Ureter (tissue), 1 donor: ENCODE measurements at regions not wholly inside any gene's neighbourhood (a gene's known extent, or its start where the extent isn't known, plus 50 kb on each side); places are given as distances from the start of the nearest gene placed in this dataset.
"Not testable (repeated sequence)": the region's sequence is repeated elsewhere in the genome, so short reads cannot be mapped to it uniquely, and the experiment has no call there.

Experiments
- DNase-seq: peaks from one replicate; pipeline ENCODE4 v3.0.0-alpha.2; 2020; ENCODE audit warnings: low spot score
- donor health status: DM: yes; HTN: yes; CAD: no.

DNA sequence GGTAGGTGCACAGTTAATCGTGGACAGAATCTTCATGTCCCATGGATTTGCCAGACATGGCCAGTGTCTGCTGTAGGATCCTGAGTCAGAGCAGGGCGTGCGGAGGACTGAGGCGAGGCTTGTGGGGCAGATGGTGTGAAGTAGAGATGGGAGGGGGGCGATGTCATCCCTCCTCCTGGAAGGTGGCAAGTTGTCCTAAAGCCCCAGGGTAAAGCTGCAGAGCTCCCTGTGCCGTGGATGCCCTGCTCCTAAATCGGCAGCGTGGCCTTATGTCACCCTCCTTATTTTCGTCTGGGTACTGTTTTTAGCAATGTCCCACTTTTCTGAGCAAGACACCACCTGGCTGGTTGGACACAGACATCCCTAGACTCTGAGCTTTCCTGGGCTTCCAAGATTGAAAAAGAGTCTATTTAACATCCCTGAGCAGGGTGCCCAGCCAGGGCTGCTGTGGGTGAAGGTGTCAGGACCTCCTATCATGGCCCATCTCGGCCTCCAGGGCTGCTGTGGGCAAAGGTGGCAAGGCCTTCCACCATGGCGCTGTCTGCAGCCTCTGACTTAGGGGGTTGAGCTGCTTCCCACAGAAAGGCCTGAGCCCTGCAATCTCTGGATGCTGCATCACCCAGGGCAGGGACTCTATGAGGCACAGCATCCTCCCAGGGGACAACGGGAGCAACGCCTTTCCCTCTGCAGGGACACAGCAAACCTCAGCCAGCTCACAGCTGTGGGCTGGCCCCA is 145.4 kb downstream of the TTLL2 start:
- DNase-seq: no peak

DNA sequence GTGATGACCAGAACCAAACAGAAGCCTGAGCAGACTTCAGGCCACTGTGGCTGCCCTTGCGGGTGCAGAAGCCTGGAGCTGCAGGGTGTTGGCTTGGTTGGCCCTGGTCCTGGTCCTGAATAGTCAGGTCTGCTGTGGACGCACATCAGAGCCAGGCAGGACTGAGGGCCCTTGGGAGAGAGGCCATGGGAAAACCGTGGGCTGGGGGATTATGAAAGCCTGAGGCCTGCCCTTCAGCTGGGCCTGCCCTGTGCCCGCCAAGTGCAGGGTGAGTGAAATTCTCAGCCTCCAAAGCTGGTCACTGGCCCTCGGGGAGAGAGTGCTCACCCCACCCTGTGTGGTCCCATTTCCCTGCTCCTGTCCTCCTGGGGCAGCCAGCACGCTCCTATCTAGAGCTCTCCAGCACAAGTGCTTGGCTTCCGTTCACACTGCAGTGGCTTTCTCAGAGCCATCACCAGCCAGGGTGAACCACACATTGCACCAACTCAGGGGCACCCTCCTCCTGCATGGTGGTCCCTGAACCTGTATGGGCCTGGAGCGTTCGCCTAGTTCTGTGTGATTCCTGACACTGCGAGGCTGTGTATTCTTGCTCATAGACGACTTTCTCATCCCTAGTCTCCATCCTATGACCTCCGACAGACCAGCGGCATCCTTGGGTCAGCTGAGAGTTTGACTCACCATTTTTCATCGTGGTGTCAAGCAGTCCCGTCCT is 146.1 kb downstream of the TTLL2 start:
- no peak for DNase-seq

DNA sequence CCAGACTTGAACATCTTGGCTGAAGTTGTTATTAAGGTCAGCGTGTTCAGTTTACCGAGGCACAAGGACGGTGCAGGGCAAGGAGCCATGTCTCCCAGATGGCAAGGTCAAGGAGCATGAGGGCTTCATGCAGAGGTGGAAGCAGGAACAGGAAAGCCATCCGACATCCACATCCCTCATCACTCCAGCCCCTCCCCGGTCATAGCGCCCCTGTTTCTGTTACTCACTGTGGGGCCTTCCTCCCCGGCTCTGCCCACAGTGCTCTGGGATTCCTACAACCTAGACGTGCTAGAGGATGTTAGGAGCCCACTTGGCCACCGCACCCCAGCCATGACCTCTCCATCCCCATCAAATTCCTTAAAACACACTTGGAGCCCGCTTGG is 146.7 kb downstream of the TTLL2 start:
- DNase-seq: no peak

DNA sequence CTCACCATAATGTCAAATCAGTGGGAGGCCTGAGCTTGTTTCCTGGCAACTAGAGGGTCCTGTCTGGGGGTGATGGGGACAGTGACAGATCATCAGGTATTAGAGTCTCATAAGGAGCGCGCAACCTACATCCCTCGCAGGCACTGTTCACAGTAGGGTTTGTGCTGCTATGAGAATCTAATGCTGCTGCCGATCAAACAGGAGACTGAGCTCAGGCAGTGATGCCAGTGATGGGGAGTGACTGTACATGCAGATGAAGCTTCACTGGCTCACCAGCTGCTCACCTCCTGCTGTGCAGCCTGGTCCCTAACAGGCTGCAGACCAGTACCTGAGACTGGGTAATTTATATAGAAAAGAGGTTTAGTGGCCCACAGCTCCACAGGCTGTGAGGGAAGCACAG is 147.3 kb downstream of the TTLL2 start:
- DNase-seq: no peak

DNA sequence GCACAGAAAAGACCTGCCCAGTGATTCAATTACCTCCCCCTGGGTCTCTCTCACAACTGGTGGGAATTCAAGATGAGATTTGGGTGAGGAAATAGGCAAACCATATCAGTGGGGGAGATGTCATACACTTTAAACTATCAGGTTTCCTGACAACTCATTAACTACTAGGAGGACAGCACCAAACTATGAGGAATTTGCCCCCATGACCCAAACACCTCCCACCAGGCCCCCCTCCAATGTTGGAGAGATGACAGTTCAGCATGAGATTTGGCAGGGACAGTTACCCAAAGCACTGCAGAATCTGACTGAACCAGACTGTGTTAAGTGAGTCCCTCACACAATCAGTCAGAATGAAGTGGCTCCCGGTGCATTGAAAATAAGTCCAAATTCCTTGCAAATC is 148.0 kb downstream of the TTLL2 start:
- no peak for DNase-seq

DNA sequence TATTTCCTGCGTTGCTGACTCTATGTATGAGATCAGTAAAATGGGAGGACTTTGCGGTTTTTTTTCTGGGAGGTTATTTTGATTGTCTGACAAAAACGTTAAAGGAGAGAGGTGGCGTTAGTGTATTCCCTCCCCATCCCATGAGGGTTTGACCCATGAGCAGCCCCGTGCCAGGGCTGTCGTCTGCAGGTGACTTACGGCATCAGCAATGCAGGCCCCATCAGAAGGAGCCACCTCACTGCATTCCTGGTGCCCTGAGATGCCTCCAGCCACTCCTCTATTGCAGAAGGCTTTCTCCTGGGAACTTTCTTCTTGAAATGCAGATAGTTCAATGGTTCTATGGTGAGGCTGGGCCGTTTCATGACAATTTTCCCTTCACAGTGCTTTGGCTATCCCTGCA is 149.3 kb downstream of the TTLL2 start:
- DNase-seq: no peak

DNA sequence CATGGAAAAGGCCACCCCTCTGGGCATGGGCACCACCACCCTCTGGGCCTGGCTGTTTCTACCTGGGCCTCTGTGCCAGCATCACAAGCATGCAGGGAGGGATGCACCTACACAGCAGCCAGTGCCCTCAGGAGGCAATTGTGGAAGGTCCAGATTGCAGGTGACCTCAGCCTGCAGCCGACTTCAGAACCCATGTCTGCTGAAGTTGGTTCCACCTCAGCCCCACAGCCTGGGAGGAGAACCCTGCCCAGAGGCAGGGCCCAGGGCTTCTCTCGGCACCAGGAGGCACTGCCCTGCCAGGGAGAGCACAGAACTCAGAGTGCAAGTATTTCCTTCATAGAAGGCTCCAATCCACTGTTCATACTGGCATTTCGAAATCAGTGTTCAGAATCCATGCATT is 149.8 kb downstream of the TTLL2 start:
- DNase-seq: no peak

DNA sequence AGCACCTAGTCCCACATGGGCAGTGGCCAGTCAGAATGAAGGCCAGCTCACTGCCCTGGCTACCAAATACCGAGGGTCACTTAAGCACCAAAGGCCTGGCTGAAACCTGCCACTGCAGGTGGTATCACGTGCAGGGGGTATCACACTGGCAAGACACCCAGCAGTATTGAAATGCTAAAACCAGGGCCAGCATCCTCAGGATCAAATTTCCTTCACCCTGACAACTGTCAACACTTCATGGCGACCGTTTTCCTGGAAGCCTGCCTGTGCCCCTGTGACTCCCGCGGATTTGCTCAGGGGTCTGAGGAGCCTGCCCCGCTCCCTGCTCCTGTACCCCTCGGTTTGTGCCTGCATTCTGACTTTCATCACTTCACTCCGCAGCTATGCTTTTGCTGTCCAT is 151.1 kb downstream of the TTLL2 start:
- no peak for DNase-seq

DNA sequence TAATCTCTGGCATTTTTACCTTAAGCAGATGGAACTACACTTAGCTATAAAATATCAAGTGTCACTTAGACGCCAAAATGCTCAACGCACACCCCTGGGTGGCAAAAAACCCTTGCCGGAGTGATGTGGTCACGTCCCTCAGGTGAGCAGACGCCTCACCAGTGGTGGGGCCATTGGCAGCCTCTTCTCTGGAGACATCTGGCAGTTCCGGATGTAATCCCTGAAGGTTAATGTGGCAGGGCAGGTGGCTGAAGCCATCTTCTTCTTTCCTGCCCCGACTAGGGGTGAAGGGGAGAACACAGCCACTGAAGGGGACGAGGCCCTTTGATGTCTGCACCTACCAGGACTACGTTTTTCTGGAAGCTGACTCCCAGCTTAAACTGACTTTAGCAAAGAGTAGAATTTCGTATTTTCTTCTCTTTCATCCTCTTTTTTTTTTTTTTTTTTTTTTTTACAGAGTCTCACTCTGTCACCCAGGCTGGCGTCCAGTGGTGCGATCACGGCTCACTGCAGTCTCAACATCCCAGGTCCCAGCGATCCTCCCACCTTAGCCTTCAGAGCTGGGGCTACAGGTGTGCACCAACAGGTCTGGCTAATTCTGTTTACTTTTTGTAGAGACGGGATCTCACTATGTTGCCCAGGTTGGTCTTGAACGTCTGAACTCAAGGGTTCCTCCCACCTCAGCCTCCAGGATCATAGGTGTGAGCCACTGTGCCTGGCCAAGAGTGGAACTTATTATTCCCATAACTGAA is 152.1 kb downstream of the TTLL2 start:
- no peak for DNase-seq

DNA sequence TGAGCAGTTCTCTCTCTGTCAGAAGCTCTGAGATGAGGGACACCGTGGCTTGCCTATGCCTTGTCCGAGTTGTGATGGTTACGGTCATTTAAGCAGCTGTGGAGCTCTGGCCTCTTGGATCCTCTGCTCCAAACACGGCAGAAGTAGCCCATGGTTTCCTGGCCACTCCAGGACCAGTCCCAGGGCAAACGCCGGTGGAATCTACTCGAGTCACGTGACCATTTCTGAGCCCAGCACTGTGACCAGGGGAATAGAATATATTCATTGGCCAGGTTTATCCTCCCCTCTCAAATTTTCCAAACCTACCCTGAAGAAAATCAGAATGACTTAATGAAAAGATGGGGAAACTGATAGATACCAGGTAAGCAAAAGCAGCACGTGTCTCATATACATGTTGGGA is 152.8 kb downstream of the TTLL2 start:
- no peak for DNase-seq

DNA sequence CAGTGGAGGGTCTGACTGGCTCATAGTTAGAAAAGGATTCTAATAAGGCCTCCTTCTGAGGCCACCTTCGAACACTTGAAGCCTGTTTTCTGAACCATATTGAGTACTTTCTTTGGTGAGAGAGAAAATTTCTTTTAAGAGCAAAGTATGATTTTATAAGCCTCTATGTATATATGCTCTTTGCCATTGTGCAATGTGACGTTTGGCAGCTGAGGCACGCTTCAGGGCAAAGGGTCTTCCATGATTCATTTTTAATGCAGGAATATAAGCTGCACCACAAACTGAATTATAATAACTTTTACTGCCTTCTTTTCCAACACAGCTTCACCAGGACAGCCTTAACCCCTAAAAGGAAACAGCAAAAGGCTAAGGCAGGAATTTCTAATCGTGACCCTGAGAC is 154.4 kb downstream of the TTLL2 start:
- no peak for DNase-seq

DNA sequence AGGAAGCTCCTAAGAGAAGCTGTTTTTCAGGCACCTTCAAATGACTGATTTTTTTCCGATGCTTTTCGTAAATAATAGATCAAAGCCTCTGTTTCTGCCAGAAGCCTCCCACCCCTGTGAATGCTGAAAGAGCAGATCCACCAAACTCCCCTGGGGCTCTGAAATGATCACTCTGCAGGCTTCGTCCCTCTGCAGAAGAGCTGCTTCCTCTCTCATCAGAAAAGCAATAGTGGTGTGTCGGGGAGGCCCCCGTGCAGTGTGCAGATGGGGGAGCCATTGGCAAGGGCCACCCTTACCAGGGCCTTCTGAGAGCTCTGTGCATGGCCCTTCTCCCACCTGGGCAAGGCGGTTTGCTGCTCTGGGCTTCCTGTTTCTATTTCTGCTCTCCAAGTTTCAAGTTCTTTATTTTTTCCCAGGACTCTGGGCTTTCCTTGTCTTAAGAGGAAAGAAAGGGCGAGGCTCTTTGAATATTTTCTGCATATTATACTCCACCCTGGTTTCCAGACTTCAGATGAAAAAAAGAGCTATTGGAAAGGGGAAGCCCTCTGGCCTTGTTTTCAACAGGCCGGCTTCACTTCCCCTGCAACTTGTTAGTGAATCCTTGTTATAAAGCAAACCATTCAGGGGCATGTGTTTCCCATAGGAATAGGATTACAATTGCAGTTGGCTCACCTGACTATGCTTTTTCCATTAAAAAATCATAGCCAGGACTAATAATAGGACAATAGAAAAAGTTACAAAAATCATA is 155.2 kb downstream of the TTLL2 start:
- DNase-seq: no peak

DNA sequence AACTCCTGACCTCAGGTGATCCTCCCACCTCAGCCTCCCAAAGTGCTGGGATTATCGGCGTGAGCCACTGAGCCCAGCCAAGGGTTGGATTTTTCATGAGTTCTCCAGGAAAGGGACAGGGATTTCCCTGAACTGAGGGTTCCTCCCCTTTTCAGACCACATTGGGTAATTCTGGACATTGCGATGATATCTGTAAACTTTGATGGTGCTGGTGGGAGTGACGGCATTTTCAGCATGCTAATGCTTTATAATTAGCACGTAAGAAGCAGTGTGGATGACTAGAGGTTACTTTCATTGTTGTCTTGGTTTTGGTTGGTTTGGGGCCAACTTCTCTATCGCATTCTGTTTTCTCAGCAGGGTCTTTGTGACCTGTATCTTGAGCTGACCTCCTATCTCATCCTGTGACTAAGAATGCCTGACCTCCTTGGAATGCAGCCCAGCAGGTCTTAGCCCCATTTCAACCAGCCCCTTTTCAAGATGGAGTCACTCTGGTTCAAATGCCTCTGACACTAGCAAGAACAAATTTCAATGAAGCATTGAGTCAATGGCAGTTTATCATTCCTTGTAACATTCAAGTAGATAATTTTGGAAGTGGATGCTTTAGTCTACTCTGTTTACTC is 156.5 kb downstream of the TTLL2 start:
- DNase-seq: no peak

DNA sequence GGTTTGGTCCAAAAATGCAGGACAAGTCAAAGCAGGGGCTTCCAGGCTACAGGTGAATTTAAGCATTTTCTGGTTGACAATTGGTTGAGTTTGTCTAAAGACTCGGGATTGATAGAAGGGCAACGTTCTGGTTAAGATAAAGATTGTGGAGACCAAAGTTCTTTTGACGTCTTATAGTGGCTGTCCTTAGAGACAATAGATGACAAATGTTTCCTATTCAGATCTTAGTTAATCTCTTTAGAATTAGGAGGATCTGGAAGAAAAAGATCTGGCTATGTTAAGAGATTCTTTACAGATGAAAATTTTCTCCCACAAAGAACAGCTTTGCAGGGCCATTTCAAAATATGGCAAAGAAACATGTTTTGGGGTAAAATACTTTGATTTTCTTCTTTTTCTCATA is 157.9 kb downstream of the TTLL2 start:
- DNase-seq: not testable (repeated sequence)

DNA sequence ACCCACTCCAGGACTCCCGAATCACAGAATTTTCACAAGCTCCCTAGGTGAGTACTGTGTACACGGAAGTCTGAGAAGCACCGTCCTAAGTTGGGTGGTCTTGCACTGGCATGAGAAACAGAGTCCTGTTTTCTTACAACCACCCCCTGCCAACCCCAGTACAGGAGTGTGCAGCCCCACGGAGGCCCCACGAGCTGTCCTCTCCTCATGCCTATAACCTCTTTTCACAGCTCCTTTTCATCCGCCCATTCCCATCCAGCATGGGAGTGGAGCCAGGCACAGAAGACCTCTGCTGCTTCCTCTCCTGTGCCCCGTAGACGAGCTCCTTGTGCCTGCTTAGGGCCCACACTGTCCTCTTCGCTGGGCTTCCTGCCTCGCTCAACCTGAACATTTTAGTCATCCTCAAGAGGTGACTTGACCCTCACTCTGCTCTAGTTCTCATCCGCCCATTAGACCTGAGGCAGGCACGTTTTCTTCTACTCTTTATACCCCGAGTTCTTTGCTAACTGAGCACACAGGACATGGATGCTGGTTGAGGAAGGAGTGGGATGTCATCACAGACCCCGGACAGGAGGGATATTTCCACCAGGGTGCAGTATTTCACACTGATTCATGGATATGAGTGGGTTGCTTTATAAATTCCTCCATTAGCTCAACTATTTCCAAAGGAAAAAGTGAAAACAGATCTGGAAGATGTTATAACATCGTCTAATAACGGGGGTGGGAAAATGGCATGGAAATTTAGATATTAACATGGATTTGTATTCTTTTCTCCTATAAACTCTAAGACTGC is 160.5 kb downstream of the TTLL2 start:
- DNase-seq: no peak

DNA sequence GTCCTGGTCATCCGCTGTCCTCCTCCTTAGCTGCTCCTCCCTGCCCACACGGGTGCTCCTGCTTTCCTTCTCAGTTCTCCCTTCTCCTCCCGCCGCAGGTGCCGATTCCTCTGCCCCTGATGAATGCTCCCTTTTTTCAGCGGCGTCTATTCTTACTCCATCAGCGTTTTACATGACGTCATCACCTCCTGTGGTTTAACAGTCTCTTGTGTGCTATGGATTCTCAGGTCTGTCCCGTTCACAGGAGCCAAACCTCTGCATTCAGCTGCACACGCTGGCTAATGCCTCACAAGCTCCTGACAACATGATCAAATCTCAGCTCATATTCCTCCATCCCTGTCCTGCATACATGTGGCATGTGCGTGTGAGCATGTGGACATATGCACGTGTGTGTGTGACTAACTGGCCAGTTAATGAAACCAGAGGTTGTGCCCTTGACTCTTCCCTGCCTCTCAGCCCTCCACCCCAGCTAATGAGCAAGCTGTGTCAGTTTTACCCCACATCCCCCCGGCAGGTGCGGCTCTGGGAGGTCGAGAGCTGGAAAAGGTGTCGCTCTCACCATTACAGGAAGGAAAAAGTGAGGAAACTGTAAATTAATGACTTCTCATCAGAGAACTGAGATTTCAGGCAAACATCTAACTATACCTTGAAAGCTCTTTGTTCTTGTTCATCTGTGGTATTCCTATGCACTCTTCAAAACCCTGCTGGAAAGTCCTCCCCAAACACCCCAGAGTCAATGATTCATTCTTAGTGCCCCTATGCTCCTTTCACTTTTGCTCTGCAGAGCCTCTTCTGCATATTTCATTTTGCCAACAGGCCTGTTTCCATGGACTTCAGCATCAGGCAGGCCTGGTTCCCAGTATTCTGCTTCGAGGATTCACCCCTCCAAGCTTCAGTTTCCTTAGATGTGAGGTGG is 163.1 kb downstream of the TTLL2 start:
- DNase-seq: no peak

DNA sequence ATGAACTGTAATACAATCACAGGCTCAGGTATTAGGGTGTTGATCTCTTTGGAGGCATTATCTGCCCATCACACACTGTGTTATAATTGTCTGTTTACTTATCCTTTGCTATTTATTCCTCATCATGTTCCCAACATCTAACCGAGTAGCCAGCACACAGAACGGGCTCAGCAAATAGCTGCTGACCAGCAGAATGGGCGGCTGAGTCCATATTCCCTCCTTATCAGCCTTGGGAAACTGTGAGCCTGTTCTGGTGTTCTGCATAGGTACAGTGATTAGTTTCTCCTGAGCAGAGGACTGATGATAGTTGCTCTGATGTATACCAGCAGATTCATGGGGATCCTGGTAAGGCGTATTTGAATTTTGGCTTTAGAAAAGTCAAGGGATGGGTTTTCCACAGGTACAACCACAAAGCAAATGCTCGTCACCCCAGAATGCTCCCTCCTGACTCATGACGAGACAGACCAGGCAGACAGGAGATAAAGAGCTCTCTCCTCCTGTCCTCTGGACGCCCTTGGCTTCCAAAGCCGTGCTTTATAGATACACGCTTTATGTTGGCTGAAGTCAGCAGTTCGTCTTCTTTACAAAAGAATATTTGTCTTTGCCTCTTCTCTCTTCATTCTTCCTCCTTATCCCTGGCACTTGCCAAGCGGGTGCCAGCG is 166.7 kb downstream of the TTLL2 start:
- DNase-seq: no peak

DNA sequence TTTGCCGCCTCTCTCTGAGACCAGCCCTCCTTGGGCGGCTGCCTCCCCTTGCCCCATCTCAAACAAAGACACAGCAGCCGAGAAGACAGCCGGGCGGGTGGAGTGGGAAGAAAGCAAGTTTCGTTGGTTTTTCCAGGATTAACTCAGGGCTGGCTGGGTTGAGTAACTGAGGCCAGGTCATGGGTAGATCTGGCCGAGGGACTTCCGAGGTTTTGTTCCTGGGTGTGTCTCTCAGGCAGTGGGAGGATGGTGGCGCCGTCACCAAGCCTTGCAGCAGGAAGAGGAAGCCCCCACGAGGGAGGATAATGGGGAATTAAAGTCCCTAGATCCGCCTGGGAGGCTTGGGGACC is 167.2 kb downstream of the TTLL2 start:
- no peak for DNase-seq

DNA sequence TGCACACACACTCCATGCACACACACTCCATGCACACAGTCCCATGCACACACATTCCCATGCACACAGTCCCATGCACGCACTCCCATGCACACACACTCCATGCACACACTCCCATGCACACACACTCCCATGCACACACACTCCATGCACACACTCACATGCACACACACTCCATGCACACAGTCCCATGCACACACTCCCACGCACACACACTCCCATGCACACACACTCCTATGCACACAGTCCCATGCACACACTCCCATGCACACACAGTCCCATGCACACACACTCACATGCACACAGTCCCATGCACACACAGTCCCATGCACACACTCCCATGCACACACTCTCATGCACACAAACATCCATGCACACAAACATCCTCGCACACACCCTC is 168.4 kb downstream of the TTLL2 start:
- no peak for DNase-seq
